Neuron (in vitro differentiated cells): ENCODE measurements at regions not wholly inside any gene's neighbourhood (a gene's known extent, or its start where the extent isn't known, plus 50 kb on each side); places are given as distances from the start of the nearest gene placed in this dataset.
A peak's percentile ranks its signal among the peaks of the same experiment; 100 is the strongest.

Experiments
- H2AFZ ChIP-seq: one replicate; pipeline ENCODE4 v1.6.1; 2013; ENCODE audit warnings: low read depth, mild to moderate bottlenecking, inconsistent platforms, low read length, moderate library complexity
- H3K27me3 ChIP-seq: one replicate; pipeline ENCODE4 v1.6.1; 2013; ENCODE audit warnings: low read length; ENCODE audit not compliant: insufficient read depth
- H3K36me3 ChIP-seq: one replicate; pipeline ENCODE4 v1.6.1; 2013; ENCODE audit warnings: low read length; ENCODE audit not compliant: insufficient read depth
- H3K4me1 ChIP-seq: one replicate; pipeline ENCODE4 v1.6.1; 2013; ENCODE audit warnings: low read length; ENCODE audit not compliant: insufficient read depth
- H3K4me3 ChIP-seq: 2 replicates; pipeline ENCODE4 v1.5.1; 2013; ENCODE audit warnings: mild to moderate bottlenecking, low read length, moderate library complexity
- H3K9me3 ChIP-seq: one replicate; pipeline ENCODE4 v1.6.1; 2013; ENCODE audit warnings: low read length

DNA sequence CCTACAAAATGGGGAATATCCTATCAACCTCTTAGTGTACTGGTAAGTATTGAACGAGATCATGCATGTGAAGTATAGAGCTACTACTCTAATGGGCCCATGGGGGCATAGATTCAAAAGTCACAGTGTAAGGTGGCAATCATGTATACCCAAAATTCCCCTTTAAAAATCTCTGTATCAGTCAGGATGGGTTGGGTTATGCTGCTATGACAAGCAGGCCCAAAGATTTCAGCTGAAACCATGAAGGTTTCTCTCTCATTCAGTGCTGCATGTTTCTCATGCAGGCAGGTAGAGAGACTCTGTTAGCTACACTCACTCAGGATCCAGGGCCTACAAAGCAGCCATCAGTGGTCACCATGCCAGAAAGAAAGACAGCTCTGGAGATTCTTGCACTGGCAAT lies 166.6 kb downstream of the MAFB start:
- H3K4me3 ChIP-seq, result no peak overlapping the region
- H3K4me1 ChIP-seq, result no peaks in the 10 kb centered on the region
- no peaks in the 10 kb centered on the region for H3K27me3 ChIP-seq
- H3K36me3 ChIP-seq, result no peaks in the 10 kb centered on the region
- H2AFZ ChIP-seq, result no peak overlapping the region
- no peaks in the 10 kb centered on the region for H3K9me3 ChIP-seq

DNA sequence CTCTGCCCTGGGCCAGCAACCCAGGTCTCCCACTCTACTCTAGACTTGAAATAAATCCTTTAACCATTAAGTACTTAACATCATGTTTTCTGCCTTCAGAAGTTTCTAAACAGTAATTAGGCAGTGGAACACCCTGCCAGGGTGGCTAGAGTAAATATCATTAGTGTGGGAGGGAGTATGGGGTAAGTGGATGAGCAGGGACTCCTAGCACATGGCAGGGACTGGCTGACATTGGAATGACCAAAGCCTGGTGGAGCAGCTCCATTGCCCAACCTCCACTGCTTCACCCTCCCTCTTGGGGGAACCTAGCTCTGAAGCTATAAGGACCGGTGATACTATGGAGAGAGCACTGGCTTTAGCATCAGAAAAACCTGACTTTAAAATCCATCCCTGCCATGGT lies 167.1 kb downstream of the MAFB start:
- Histone ChIP-seq H3K4me1 (no peaks in the 10 kb centered on the region), H3K9me3 (no peaks in the 10 kb centered on the region), H3K4me3 (no peak overlapping the region), H2AFZ (no peak overlapping the region), H3K27me3 (no peaks in the 10 kb centered on the region), H3K36me3 (no peaks in the 10 kb centered on the region)

DNA sequence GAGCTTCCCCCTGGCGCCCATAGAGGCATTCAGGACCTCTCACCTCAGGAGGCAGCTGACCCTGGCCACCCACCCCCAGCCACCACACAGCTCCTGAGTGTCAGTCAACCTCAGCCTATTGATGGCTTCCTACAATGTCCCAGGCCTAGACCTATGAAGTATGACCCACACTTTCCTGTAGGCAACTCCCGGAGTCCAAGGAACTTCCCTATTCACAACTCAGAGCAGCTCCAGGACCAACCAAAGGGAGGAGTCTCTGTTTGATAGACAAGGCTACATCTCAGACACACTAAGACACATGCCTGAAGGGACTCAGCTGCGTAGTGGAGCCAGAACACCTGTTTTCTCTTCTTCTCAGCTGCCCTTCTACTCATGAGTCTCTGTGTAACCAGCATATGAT lies 169.1 kb downstream of the MAFB start:
- Histone ChIP-seq H3K36me3 (no peaks in the 10 kb centered on the region), H3K9me3 (no peaks in the 10 kb centered on the region), H3K4me1 (no peaks in the 10 kb centered on the region), H3K4me3 (no peak overlapping the region), H3K27me3 (no peaks in the 10 kb centered on the region), H2AFZ (no peak overlapping the region)

DNA sequence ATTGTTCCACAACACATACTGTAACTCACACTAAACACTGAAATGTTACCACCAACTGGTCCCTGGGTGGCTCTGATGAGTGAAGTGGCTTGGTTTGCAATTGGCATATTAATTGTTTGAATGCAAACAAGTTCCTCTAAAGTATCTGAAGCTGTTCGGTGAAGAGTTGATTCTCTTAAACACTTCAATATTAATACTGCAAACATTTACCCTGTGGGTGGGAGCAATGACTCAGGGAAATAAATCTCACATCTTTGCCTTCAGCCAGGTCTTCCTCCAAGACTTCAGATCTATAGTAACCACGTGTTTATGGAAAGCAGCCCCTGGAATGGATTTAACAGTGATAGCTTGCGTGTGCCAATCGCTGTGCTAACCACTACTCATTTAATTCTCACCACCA lies 176.0 kb downstream of the MAFB start:
- H3K4me3 ChIP-seq, result no peak overlapping the region
- no peaks in the 10 kb centered on the region for H3K4me1 ChIP-seq
- no peaks in the 10 kb centered on the region for H3K27me3 ChIP-seq
- H3K9me3 ChIP-seq, result no peaks in the 10 kb centered on the region
- H2AFZ ChIP-seq, result no peak overlapping the region
- H3K36me3 ChIP-seq, result no peaks in the 10 kb centered on the region

DNA sequence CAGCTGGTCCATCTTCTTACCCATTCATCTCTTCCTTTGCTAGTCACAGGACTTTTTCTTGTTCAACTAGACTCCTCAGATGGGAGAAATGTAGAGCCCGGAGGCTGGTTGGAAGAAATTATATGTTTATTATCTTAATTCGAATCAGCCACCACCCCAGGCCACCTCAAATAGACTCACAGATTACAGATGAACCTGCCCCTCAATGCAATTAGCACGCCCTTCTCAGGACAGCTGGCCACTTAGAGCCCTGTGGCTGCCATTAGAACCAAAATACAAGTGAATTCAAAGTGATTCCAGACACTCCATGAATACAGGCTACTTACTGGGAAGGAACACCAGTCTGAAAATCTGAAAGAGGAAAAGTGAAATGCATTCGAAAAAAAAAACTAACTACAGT lies 176.4 kb downstream of the MAFB start:
- no peaks in the 10 kb centered on the region for H3K4me1 ChIP-seq
- H3K4me3 ChIP-seq, result no peak overlapping the region
- H3K27me3 ChIP-seq, result no peaks in the 10 kb centered on the region
- no peaks in the 10 kb centered on the region for H3K36me3 ChIP-seq
- H2AFZ ChIP-seq, result no peak overlapping the region
- H3K9me3 ChIP-seq, result no peaks in the 10 kb centered on the region

DNA sequence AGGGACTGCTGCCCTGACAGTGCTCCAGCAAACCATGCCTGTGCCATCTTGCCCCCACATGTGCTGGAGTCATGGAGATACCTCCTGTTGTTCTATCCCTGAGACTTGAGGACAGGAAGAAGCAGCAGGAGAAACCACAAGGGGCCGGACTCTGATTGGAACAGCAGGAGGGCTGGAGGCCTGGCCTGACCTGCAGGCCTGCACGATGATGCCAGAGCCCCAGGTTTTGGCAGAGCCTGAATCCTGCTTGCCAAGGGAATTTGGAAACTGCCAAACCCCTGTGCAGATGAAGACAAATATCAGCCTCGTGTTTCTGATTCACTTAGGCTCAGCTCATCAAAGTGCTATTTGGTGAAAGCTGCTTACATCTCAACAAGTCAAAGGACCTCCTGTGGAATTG lies 177.6 kb downstream of the MAFB start:
- Histone ChIP-seq H3K4me1 (no peaks in the 10 kb centered on the region), H3K9me3 (no peaks in the 10 kb centered on the region), H3K36me3 (no peaks in the 10 kb centered on the region), H3K27me3 (no peaks in the 10 kb centered on the region), H2AFZ (no peak overlapping the region), H3K4me3 (no peak overlapping the region)

DNA sequence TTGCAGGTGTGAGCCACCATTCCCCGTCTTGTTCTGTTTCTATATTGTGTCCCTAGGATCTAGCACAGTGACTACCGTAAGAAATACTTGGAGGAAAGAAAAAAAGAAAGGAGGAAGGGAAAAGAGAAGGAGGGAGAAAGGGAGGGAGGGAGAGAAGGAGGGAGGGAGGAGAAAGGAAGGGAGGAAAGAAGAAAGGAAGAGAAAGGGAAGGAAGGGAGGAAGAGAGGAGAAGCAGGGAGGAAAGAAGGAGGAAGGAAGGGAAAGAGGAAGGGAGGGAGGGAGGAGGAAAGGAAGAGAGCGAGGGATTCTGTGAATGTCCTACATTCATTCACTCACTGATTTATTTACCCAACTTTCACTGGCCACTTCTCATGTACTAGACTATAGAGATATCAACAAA lies 178.4 kb downstream of the MAFB start:
- H3K4me1 ChIP-seq, result no peaks in the 10 kb centered on the region
- no peaks in the 10 kb centered on the region for H3K27me3 ChIP-seq
- no peaks in the 10 kb centered on the region for H3K36me3 ChIP-seq
- H3K4me3 ChIP-seq, result no peak overlapping the region
- H2AFZ ChIP-seq, result no peak overlapping the region
- H3K9me3 ChIP-seq, result no peaks in the 10 kb centered on the region

DNA sequence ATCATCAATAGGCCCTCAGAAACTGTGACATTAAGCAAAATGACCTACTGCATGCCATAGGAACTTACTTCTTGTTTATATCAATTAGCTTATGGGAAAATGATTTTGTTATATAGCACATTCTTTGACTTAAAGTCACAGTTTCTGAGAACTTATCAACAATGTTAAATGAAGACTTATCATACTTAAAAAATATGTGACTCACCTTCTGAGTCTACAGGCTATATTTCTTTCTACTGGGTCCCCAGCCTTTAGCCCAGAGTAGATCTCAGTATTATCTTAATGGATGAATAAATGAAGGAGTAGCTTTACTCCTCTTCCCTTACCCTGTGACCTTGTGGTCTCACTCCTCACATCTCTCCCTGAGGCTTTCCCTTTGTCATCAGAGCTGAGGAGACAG lies 180.2 kb downstream of the MAFB start:
- no peaks in the 10 kb centered on the region for H3K4me1 ChIP-seq
- no peaks in the 10 kb centered on the region for H3K36me3 ChIP-seq
- no peak overlapping the region for H3K4me3 ChIP-seq
- no peak overlapping the region for H2AFZ ChIP-seq
- no peaks in the 10 kb centered on the region for H3K9me3 ChIP-seq
- H3K27me3 ChIP-seq, result no peaks in the 10 kb centered on the region

DNA sequence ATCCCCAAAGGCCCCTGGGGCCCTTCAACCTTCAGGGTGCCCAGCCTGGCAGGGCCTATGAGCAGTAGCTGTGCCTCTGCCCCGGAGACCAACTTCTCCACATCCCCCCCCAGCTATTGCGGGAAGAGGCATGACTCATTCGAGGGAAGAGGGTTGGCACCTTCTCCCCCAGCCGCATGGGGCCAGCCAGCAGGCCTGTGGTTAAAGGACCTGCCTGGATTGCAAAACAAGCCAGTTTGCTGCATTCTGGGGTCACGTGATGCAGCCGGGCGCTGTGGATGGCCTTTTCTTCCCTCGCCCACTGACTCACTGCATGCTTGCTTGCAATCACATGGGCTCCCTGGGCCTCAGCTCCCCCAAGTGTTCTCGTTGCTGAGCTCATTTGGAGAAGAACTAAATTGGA lies 182.5 kb downstream of the MAFB start:
- Histone ChIP-seq H3K4me3 (no peak overlapping the region), H3K27me3 (no peaks in the 10 kb centered on the region)

DNA sequence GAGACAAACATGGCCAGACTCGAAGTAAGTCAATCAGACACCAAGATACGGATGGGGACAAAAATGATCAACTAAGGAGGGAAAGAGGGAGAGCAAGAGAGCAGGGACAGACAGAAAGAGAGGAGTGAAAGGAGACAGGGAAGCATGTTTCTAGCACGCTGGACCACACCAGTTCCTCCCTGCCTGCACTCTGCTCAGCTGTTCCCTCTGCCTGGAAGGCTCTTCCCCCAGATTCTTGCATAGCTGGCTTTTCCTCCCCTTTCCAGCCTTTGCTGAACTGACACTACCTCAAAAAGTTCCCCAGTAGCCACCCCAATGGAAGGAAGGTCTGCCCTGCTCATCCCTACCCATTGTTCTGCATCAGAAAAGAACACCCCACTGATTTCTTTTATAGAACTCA lies 185.9 kb downstream of the MAFB start:
- Histone ChIP-seq H3K9me3 (no peaks in the 10 kb centered on the region), H3K4me3 (no peak overlapping the region), H3K27me3 (no peaks in the 10 kb centered on the region), H2AFZ (peak overlapping the region; percentile 16), H3K4me1 (peaks cover 6% of the 10 kb centered on the region), H3K36me3 (no peaks in the 10 kb centered on the region)

More for the DNA sequence above, 182.5 kb downstream of the MAFB start:
- Histone ChIP-seq H3K36me3 (no peaks in the 10 kb centered on the region), H3K4me1 (peaks cover 6% of the 10 kb centered on the region), H3K9me3 (no peaks in the 10 kb centered on the region), H2AFZ (no peak overlapping the region)

DNA sequence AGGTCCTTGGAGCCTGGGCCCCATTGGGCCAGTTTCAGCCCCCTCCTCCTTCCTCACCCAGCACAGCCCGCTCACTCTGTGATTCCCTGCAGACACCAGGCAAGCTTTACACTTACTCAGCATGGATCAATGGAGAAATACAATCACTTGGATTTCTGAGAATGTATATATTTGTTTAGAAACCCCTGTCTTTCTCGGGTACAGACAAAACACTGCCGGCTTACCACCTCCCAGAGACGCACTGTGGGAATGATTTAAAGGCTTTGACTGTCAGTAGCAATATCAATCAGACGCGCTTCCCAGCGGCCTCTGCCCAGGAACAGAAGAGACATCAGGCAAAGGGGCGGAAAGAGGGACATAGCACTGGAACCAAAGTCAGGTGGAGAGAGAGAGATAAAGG lies 186.5 kb downstream of the MAFB start:
- Histone ChIP-seq H3K27me3 (no peaks in the 10 kb centered on the region), H2AFZ (peak overlapping the region; percentile 16), H3K4me3 (no peak overlapping the region), H3K36me3 (no peaks in the 10 kb centered on the region), H3K9me3 (no peaks in the 10 kb centered on the region), H3K4me1 (peaks cover 6% of the 10 kb centered on the region)

DNA sequence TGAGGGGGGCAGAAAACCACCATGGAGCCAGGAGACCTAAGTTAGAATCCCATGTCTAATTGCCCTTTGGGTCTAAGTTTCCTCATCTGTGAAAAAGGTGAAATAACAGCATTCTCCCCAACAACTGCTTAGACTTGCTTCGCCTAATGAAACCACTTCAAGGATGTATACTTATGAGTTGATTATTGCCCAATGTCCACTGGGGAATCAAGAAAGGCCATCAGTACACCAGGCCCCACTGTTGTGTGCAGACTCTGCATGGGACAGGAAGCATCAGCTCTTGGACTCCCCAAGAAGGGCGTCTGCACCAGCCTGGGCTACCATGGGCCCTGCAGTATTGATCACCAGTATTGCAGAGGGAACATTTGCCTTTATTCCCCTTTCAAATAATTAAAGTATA lies 189.6 kb downstream of the MAFB start:
- H2AFZ ChIP-seq, result no peak overlapping the region
- H3K4me3 ChIP-seq, result no peak overlapping the region
- peaks cover 6% of the 10 kb centered on the region for H3K4me1 ChIP-seq

DNA sequence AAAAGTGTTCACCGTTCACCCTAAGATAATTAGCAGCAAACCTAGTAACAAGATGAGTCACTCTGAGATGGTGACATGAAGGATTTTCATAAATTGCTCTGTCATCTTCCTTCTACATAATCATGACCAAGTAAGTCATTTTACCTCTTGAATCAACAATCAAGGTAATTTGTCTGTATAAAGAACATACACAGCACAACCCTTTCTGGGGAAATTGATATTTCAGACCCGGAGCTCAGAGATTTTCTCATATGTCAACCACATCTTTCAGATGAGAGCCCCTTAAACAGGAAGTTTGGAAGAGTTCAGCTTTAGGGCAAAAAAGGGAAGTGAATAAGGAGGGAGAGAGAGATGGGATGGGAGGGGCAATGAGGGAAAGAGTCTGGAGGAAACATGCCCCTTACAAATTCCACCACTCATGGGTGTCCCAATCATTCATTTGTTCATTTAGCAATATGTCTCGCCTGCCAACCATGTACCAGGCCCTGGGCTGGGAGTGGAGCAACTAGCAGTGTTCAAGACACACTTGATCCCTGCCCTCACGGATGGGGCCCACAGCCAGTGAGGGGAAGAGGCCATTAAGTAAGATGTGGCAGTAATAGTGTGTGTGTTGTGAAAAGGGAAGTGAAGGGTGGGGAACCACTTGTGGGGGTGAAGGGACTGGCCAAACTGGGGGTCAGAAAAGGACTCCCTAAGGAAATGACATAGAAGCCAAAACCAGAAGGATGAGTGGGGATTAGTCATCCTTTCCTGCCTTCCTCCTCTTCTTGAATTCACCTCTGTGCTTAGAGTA lies 190.9 kb downstream of the MAFB start:
- H3K4me3 ChIP-seq, result no peak overlapping the region
- H3K36me3 ChIP-seq, result no peaks in the 10 kb centered on the region
- peaks cover 5% of the 10 kb centered on the region for H3K4me1 ChIP-seq
- H3K9me3 ChIP-seq, result no peaks in the 10 kb centered on the region
- H3K27me3 ChIP-seq, result no peaks in the 10 kb centered on the region
- no peak overlapping the region for H2AFZ ChIP-seq

More for the DNA sequence above, 189.6 kb downstream of the MAFB start:
- Histone ChIP-seq H3K27me3 (no peaks in the 10 kb centered on the region), H3K36me3 (no peaks in the 10 kb centered on the region), H3K9me3 (no peaks in the 10 kb centered on the region)

DNA sequence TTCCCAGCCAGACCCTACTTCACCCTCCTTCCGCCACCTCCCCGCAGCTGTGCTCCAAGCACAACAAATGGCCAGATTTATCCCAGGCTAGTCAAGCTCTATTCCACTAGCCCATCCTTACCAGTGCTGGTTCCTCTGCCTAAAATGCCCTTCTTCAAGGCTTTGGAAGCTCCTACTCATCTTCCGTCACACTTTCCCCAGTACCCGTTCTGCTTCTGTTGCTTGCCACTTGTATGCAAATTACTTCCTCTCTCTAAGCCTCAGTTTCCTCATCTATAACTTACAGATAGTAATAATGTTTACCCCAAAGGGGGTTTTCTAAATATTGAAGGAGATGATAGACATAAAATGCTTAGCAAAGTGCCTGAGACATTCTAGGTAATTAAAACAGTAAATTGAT lies 193.1 kb downstream of the MAFB start:
- Histone ChIP-seq H3K9me3 (no peaks in the 10 kb centered on the region), H2AFZ (no peak overlapping the region), H3K36me3 (no peaks in the 10 kb centered on the region), H3K4me1 (no peaks in the 10 kb centered on the region), H3K27me3 (no peaks in the 10 kb centered on the region), H3K4me3 (no peak overlapping the region)
